H1 (cell line): ENCODE measurements at regions not wholly inside any gene's neighbourhood (a gene's known extent, or its start where the extent isn't known, plus 50 kb on each side); places are given as distances from the start of the nearest gene placed in this dataset.

Experiments used
- ATF3 ChIP-seq: IDR thresholded peaks from 2 replicates; pipeline ENCODE4 v1.6.1; 2011; ENCODE audit warnings: low read depth, mild to moderate bottlenecking, low read length; ENCODE audit not compliant: insufficient read depth
- CHD2 ChIP-seq: IDR thresholded peaks from 2 replicates; pipeline ENCODE4 v1.6.1; 2012; ENCODE audit warnings: low read length, improper control_type of control experiment
- CTCF ChIP-seq, 3 experiments: IDR thresholded peaks; 1 replicate in 2 of 3; 2 replicates in 1 of 3; pipeline versions ENCODE4 v1.5.1 to v1.6.1; 2011; ENCODE audit warnings: low read length in 3 of 3, mild to moderate bottlenecking in 3 of 3, inconsistent platforms in 2 of 3, low read depth in 1 of 3, moderate library complexity in 1 of 3; ENCODE audit not compliant: insufficient read depth in 1 of 3; ENCODE audit errors: control extremely low read depth in 1 of 3
- EP300 ChIP-seq, 2 experiments: IDR thresholded peaks; 1 replicate in 1 of 2; 2 replicates in 1 of 2; pipeline ENCODE4 v1.6.1; 2011 to 2012; ENCODE audit warnings: low read depth in 2 of 2, low read length in 2 of 2, mild to moderate bottlenecking in 2 of 2, borderline replicate concordance in 1 of 2, inconsistent platforms in 1 of 2, moderate library complexity in 1 of 2
- GABPA ChIP-seq: IDR thresholded peaks from 2 replicates; pipeline ENCODE4 v1.6.1; 2011; ENCODE audit warnings: mild to moderate bottlenecking, low read length, moderate library complexity, borderline replicate concordance; ENCODE audit not compliant: insufficient read depth
- JUN ChIP-seq: IDR thresholded peaks from 2 replicates; pipeline ENCODE4 v1.6.1; 2011; ENCODE audit warnings: low read depth, mild to moderate bottlenecking, improper control_type of control experiment, low read length
- MAFK ChIP-seq: IDR thresholded peaks from 2 replicates; pipeline ENCODE4 v1.6.1; 2012; ENCODE audit warnings: low read depth, mild to moderate bottlenecking, improper control_type of control experiment, low read length
- POLR2A ChIP-seq, 2 experiments: IDR thresholded peaks; 1 replicate in 1 of 2; 2 replicates in 1 of 2; pipeline ENCODE4 v1.6.1; 2011; ENCODE audit warnings: low read depth in 2 of 2, low read length in 2 of 2, mild to moderate bottlenecking in 2 of 2; ENCODE audit errors: control extremely low read depth in 1 of 2
- RXRA ChIP-seq: IDR thresholded peaks from 2 replicates; pipeline ENCODE4 v1.6.1; 2011; ENCODE audit warnings: low read depth, mild to moderate bottlenecking, low read length, moderate library complexity; ENCODE audit not compliant: insufficient read depth
- SIX5 ChIP-seq: IDR thresholded peaks from 2 replicates; pipeline ENCODE4 v1.6.1; 2011; ENCODE audit warnings: mild to moderate bottlenecking, low read depth, low read length
- TAF1 ChIP-seq: IDR thresholded peaks from 2 replicates; pipeline ENCODE4 v1.6.1; 2011; ENCODE audit warnings: mild to moderate bottlenecking, low read depth, low read length
- TEAD4 ChIP-seq: IDR thresholded peaks from 2 replicates; pipeline ENCODE4 v1.6.1; 2012; ENCODE audit warnings: low read depth, low read length, inconsistent platforms, mixed read lengths
- ZNF274 ChIP-seq: IDR thresholded peaks from 2 replicates; pipeline ENCODE4 v1.7.0; 2012; ENCODE audit warnings: low read length, borderline replicate concordance; ENCODE audit errors: extremely low read depth

- TF ChIP-seq CTCF (IDR thresholded peaks at IDR 0.05; ENCODE audit: control extremely low read depth in 1 of 3, insufficient read depth in 1 of 3, low read depth in 1 of 3, low read length in 3 of 3) = no peak
- no peak for TF ChIP-seq GABPA
- no peak for TF ChIP-seq POLR2A (IDR thresholded peaks at IDR 0.05; ENCODE audit: control extremely low read depth in 1 of 2, low read depth in 2 of 2, low read length in 2 of 2)
- TF ChIP-seq EP300 (IDR thresholded peaks at IDR 0.05; ENCODE audit: borderline replicate concordance in 1 of 2, low read depth in 2 of 2, low read length in 2 of 2) = no peak
- TF ChIP-seq ZNF274 = no peak
- TF ChIP-seq CHD2 = no peak
- no peak for TF ChIP-seq TAF1
- no peak for TF ChIP-seq SIX5
- no peak for TF ChIP-seq ATF3
- no peak for TF ChIP-seq TEAD4
- no peak for TF ChIP-seq MAFK
- TF ChIP-seq RXRA = no peak
- TF ChIP-seq JUN = no peak
These were observed 228.6 kb upstream of the DDI1 start for GRCh38 chr11:103807806-103808205.
